ENCODE measurements at regions not wholly inside any gene's neighbourhood (a gene's known extent, or its start where the extent isn't known, plus 50 kb on each side); places are given as distances from the start of the nearest gene placed in this dataset.

DNA sequence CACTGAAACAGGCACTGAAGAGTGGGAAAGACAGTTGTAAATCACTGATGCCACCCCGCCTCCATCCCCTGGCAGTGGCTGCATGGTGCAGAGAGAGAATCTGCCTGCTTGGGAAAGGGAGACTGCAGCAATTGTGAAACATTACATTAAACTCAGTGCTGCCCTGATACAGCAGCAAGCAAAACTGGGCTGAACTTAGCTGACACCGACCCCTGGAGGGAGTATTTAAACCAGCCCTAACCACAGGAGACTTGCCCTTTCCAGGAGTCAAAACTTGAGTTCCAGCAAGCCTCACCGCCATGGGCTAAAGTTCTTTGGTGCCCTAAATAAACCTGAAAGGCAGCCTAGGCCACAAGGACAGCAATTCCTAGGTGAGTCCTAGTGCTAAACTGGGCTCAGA lies 109.4 kb upstream of the PLPP4 start:
- Histone ChIP-seq H3K4me1 (ENCODE audit: insufficient read depth, low read length, poor library complexity, severe bottlenecking) (no peaks in the 10 kb centered on the region), H3K9me3 (ENCODE audit: low read length) (no peaks in the 10 kb centered on the region), H3K36me3 (ENCODE audit: insufficient read depth, low read length) (no peaks in the 10 kb centered on the region), H3K4me3 (ENCODE audit: low read depth, low read length, poor library complexity, severe bottlenecking) (no peak overlapping the region), H3K9me2 (ENCODE audit: insufficient read depth, low read length) (no peaks in the 10 kb centered on the region), H4K20me1 (ENCODE audit: insufficient read depth, low read length) (no peaks in the 10 kb centered on the region), H3K27ac (ENCODE audit: low read depth, low read length, poor library complexity, severe bottlenecking) (no peak overlapping the region), H3K79me2 (ENCODE audit: insufficient read depth, low read depth, low read length) (no peaks in the 10 kb centered on the region), H3K4me2 (ENCODE audit: low read length) (no peak overlapping the region), H2AFZ (ENCODE audit: low read length) (no peak overlapping the region)
- intact Hi-C loops (cut with micrococcal nuclease; ENCODE audit: unreplicated experiment), result no loop called here
- CTCF ChIA-PET (ENCODE audit: unreplicated experiment), result no interaction called here
- BruUV-seq (replicated peaks), result no TSS peak
- no peak for DNase-seq (ENCODE audit: low spot score)
- TF ChIP-seq CTCF (conservative IDR thresholded peaks at IDR 0.05; ENCODE audit: low read length) (no peak), EZH2phosphoT487 (IDR thresholded peaks at IDR 0.05; ENCODE audit: borderline replicate concordance, low read depth, low read length) (no peak)
- POLR2A ChIA-PET, result no interaction called here

GRCh38 chr10:120349069-120349468 lies 108.0 kb upstream of the PLPP4 start:
- Histone ChIP-seq H3K9me2 (ENCODE audit: insufficient read depth, low read length) (no peaks in the 10 kb centered on the region), H3K36me3 (ENCODE audit: insufficient read depth, low read length) (no peaks in the 10 kb centered on the region), H3K27ac (ENCODE audit: low read depth, low read length, poor library complexity, severe bottlenecking) (no peak overlapping the region), H4K20me1 (ENCODE audit: insufficient read depth, low read length) (no peaks in the 10 kb centered on the region), H3K79me2 (ENCODE audit: insufficient read depth, low read depth, low read length) (no peaks in the 10 kb centered on the region), H2AFZ (ENCODE audit: low read length) (no peak overlapping the region), H3K4me3 (ENCODE audit: low read depth, low read length, poor library complexity, severe bottlenecking) (no peak overlapping the region), H3K4me2 (ENCODE audit: low read length) (no peak overlapping the region), H3K9me3 (ENCODE audit: low read length) (no peaks in the 10 kb centered on the region), H3K4me1 (ENCODE audit: insufficient read depth, low read length, poor library complexity, severe bottlenecking) (no peaks in the 10 kb centered on the region)
- intact Hi-C loops (cut with micrococcal nuclease; ENCODE audit: unreplicated experiment), result no loop called here
- no TSS peak for BruUV-seq (replicated peaks)
- POLR2A ChIA-PET, result no interaction called here
- CTCF ChIA-PET (ENCODE audit: unreplicated experiment), result no interaction called here
- no peak for TF ChIP-seq EZH2phosphoT487 (IDR thresholded peaks at IDR 0.05; ENCODE audit: borderline replicate concordance, low read depth, low read length)
- TF ChIP-seq CTCF (conservative IDR thresholded peaks at IDR 0.05; ENCODE audit: low read length), result no peak
- no peak for DNase-seq (ENCODE audit: low spot score)

- CTCF ChIA-PET (ENCODE audit: unreplicated experiment), result no interaction called here
- no TSS peak for BruUV-seq (replicated peaks)
- Histone ChIP-seq H3K4me2 (ENCODE audit: low read length) (no peak overlapping the region), H3K9me2 (ENCODE audit: insufficient read depth, low read length) (no peaks in the 10 kb centered on the region), H3K27ac (ENCODE audit: low read depth, low read length, poor library complexity, severe bottlenecking) (no peak overlapping the region), H3K36me3 (ENCODE audit: insufficient read depth, low read length) (no peaks in the 10 kb centered on the region), H2AFZ (ENCODE audit: low read length) (no peak overlapping the region), H3K4me3 (ENCODE audit: low read depth, low read length, poor library complexity, severe bottlenecking) (no peak overlapping the region), H3K4me1 (ENCODE audit: insufficient read depth, low read length, poor library complexity, severe bottlenecking) (no peaks in the 10 kb centered on the region), H4K20me1 (ENCODE audit: insufficient read depth, low read length) (no peaks in the 10 kb centered on the region), H3K9me3 (ENCODE audit: low read length) (no peaks in the 10 kb centered on the region), H3K79me2 (ENCODE audit: insufficient read depth, low read depth, low read length) (no peaks in the 10 kb centered on the region)
- POLR2A ChIA-PET, result no interaction called here
- TF ChIP-seq CTCF (conservative IDR thresholded peaks at IDR 0.05; ENCODE audit: low read length) (no peak), EZH2phosphoT487 (IDR thresholded peaks at IDR 0.05; ENCODE audit: borderline replicate concordance, low read depth, low read length) (no peak)
- intact Hi-C loops (cut with micrococcal nuclease; ENCODE audit: unreplicated experiment), result no loop called here
- DNase-seq (ENCODE audit: low spot score), result no peak
Observed at GRCh38 chr10:120355425-120355824, 101.6 kb upstream of the PLPP4 start.
